ENCODE measurements at regions not wholly inside any gene's neighbourhood (a gene's known extent, or its start where the extent isn't known, plus 50 kb on each side); places are given as distances from the start of the nearest gene placed in this dataset.
A peak's percentile ranks its signal among the peaks of the same experiment; 100 is the strongest.

GRCh38 chr18:10403708-10404107 is 50.7 kb upstream of the APCDD1 start (continued):
- TF ChIP-seq, protein P1, sequence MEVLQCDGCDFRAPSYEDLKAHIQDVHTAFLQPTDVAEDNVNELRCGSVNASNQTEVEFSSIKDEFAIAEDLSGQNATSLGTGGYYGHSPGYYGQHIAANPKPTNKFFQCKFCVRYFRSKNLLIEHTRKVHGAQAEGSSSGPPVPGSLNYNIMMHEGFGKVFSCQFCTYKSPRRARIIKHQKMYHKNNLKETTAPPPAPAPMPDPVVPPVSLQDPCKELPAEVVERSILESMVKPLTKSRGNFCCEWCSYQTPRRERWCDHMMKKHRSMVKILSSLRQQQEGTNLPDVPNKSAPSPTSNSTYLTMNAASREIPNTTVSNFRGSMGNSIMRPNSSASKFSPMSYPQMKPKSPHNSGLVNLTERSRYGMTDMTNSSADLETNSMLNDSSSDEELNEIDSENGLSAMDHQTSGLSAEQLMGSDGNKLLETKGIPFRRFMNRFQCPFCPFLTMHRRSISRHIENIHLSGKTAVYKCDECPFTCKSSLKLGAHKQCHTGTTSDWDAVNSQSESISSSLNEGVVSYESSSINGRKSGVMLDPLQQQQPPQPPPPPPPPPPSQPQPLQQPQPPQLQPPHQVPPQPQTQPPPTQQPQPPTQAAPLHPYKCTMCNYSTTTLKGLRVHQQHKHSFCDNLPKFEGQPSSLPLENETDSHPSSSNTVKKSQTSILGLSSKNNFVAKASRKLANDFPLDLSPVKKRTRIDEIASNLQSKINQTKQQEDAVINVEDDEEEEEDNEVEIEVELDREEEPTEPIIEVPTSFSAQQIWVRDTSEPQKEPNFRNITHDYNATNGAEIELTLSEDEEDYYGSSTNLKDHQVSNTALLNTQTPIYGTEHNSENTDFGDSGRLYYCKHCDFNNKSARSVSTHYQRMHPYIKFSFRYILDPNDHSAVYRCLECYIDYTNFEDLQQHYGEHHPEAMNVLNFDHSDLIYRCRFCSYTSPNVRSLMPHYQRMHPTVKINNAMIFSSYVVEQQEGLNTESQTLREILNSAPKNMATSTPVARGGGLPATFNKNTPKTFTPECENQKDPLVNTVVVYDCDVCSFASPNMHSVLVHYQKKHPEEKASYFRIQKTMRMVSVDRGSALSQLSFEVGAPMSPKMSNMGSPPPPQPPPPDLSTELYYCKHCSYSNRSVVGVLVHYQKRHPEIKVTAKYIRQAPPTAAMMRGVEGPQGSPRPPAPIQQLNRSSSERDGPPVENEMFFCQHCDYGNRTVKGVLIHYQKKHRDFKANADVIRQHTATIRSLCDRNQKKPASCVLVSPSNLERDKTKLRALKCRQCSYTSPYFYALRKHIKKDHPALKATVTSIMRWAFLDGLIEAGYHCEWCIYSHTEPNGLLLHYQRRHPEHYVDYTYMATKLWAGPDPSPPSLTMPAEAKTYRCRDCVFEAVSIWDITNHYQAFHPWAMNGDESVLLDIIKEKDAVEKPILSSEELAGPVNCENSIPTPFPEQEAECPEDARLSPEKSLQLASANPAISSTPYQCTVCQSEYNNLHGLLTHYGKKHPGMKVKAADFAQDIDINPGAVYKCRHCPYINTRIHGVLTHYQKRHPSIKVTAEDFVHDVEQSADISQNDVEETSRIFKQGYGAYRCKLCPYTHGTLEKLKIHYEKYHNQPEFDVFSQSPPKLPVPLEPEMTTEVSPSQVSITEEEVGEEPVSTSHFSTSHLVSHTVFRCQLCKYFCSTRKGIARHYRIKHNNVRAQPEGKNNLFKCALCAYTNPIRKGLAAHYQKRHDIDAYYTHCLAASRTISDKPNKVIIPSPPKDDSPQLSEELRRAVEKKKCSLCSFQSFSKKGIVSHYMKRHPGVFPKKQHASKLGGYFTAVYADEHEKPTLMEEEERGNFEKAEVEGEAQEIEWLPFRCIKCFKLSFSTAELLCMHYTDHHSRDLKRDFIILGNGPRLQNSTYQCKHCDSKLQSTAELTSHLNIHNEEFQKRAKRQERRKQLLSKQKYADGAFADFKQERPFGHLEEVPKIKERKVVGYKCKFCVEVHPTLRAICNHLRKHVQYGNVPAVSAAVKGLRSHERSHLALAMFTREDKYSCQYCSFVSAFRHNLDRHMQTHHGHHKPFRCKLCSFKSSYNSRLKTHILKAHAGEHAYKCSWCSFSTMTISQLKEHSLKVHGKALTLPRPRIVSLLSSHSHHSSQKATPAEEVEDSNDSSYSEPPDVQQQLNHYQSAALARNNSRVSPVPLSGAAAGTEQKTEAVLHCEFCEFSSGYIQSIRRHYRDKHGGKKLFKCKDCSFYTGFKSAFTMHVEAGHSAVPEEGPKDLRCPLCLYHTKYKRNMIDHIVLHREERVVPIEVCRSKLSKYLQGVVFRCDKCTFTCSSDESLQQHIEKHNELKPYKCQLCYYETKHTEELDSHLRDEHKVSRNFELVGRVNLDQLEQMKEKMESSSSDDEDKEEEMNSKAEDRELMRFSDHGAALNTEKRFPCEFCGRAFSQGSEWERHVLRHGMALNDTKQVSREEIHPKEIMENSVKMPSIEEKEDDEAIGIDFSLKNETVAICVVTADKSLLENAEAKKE (CRISPR knock-in tag; IDR thresholded peaks at IDR 0.05), result no peak

DNA sequence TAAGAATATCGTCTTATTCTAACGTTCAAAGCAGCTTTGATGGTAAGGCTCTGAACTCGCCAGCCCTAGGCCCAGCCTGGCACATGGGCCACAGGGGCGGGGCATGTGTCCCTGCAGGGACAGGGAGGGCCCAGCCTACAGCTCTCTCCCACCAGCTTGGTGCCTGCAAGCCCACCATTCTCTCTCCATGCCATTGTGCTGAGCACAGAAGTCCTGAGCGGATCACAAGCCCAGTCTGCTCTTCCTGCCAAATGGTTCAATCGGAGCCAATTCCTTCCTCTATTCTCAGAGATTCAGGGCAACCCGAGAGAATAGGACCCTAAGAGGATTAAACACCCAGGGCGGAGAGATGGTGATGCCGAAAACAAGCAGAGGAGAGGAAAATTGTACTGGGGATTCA is 50.3 kb upstream of the APCDD1 start:
- Mint-ChIP-seq H3K4me1 (peaks cover 36% of the 10 kb centered on the region), H3K27ac (no peak overlapping the region), H3K27me3 (ENCODE audit: insufficient read depth, low read depth, poor library complexity) (peaks cover 14% of the 10 kb centered on the region), H3K9me3 (no peaks in the 10 kb centered on the region), H3K4me3 (no peak overlapping the region), H3K36me3 (ENCODE audit: low read depth) (no peaks in the 10 kb centered on the region)
- Histone ChIP-seq H3K79me2 (replicated peaks; ENCODE audit: insufficient read depth) (no peaks in the 10 kb centered on the region), H4K20me1 (replicated peaks; ENCODE audit: insufficient read depth) (no peaks in the 10 kb centered on the region), H3K4me1 (ENCODE audit: insufficient read depth) (no peaks in the 10 kb centered on the region; the same call in none of the 2 replicates), H3K4me2 (no peak overlapping the region), H3K4me3 (no peak overlapping the region), H3F3A (replicated peaks; ENCODE audit: low read depth) (no peaks in the 10 kb centered on the region), H3K36me3 (ENCODE audit: insufficient read depth) (no peaks in the 10 kb centered on the region), H2AFZ (peak overlapping the region; percentile 47; the same call in 1 of the 2 replicates), H3K27me3 (ENCODE audit: insufficient read depth) (no peaks in the 10 kb centered on the region), H3K27ac (ENCODE audit: low read depth) (no peak overlapping the region), H3K9me2 (ENCODE audit: insufficient read depth) (no peaks in the 10 kb centered on the region)
- no peak for DNase-seq (ENCODE audit: low spot score)
- peak; percentile 31 for ATAC-seq
- TF ChIP-seq CTCF (conservative IDR thresholded peaks at IDR 0.05; ENCODE audit: low read depth in 2 of 2), result no peak
- TF ChIP-seq STAT1 (IDR thresholded peaks at IDR 0.05; ENCODE audit: unreplicated experiment), result no peak
- TF ChIP-seq NANOG (IDR thresholded peaks at IDR 0.05; ENCODE audit: borderline replicate concordance), result no peak
- TF ChIP-seq CREB1 (CRISPR knock-in tag; IDR thresholded peaks at IDR 0.05; ENCODE audit: low read depth), result no peak
- no peak for TF ChIP-seq ZNF114 (CRISPR knock-in tag; IDR thresholded peaks at IDR 0.05)
- TF ChIP-seq JUNB (IDR thresholded peaks at IDR 0.05; ENCODE audit: unreplicated experiment), result no peak
- no peak for TF ChIP-seq EZH2phosphoT487 (IDR thresholded peaks at IDR 0.05; ENCODE audit: unreplicated experiment)
- TF ChIP-seq, protein P2, sequence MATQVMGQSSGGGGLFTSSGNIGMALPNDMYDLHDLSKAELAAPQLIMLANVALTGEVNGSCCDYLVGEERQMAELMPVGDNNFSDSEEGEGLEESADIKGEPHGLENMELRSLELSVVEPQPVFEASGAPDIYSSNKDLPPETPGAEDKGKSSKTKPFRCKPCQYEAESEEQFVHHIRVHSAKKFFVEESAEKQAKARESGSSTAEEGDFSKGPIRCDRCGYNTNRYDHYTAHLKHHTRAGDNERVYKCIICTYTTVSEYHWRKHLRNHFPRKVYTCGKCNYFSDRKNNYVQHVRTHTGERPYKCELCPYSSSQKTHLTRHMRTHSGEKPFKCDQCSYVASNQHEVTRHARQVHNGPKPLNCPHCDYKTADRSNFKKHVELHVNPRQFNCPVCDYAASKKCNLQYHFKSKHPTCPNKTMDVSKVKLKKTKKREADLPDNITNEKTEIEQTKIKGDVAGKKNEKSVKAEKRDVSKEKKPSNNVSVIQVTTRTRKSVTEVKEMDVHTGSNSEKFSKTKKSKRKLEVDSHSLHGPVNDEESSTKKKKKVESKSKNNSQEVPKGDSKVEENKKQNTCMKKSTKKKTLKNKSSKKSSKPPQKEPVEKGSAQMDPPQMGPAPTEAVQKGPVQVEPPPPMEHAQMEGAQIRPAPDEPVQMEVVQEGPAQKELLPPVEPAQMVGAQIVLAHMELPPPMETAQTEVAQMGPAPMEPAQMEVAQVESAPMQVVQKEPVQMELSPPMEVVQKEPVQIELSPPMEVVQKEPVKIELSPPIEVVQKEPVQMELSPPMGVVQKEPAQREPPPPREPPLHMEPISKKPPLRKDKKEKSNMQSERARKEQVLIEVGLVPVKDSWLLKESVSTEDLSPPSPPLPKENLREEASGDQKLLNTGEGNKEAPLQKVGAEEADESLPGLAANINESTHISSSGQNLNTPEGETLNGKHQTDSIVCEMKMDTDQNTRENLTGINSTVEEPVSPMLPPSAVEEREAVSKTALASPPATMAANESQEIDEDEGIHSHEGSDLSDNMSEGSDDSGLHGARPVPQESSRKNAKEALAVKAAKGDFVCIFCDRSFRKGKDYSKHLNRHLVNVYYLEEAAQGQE (IDR thresholded peaks at IDR 0.05; ENCODE audit: unreplicated experiment), result no peak
- no peak for TF ChIP-seq POLR2AphosphoS5 (IDR thresholded peaks at IDR 0.05; ENCODE audit: low read depth)
